Upper lobe of left lung (tissue), 4 donors: ENCODE measurements at regions not wholly inside any gene's neighbourhood (a gene's known extent, or its start where the extent isn't known, plus 50 kb on each side); places are given as distances from the start of the nearest gene placed in this dataset.

ENCODE experiments used
- POLR2A ChIP-seq, 4 donors: fragments of 450-650 bp; IDR thresholded peaks; one replicate each; pipeline ENCODE4 v1.5.1; 2016 to 2017; ENCODE audit warnings: antibody characterized with exemption in 4 of 4, mild to moderate bottlenecking in 2 of 4
- TF ChIP-seq, protein P1 (sequence below), 6 experiments: fragments of 450-650 bp in 4 of 6; fragments of 200-600 bp in 2 of 6; sonication (generic) in 2 of 6; IDR thresholded peaks; one replicate each; pipeline ENCODE4 v1.5.1; 2016 to 2019; ENCODE audit warnings: antibody characterized with exemption in 6 of 6

DNA sequence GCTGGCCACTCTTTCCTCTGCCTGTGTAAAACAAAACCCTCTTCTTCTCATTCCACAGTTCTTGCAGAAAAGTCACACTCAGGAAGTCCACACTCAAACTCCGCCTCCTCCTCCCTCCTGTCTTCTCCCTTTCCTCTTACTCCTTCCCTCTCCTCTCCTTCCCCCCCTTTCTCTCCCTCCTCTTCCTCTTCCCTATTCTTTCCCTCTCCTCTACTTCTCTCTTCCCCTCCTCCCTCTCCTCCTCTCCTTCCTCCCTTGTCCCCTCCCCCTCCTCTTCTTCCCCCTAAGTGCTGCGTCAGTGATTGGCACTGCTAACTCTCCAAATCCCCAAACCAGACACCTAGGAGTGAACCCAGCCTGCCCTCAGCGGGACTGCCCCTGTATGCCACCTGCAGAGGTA lies 67.0 kb downstream of the ZNF467 start:
- TF ChIP-seq, protein P1, sequence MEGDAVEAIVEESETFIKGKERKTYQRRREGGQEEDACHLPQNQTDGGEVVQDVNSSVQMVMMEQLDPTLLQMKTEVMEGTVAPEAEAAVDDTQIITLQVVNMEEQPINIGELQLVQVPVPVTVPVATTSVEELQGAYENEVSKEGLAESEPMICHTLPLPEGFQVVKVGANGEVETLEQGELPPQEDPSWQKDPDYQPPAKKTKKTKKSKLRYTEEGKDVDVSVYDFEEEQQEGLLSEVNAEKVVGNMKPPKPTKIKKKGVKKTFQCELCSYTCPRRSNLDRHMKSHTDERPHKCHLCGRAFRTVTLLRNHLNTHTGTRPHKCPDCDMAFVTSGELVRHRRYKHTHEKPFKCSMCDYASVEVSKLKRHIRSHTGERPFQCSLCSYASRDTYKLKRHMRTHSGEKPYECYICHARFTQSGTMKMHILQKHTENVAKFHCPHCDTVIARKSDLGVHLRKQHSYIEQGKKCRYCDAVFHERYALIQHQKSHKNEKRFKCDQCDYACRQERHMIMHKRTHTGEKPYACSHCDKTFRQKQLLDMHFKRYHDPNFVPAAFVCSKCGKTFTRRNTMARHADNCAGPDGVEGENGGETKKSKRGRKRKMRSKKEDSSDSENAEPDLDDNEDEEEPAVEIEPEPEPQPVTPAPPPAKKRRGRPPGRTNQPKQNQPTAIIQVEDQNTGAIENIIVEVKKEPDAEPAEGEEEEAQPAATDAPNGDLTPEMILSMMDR (IDR thresholded peaks at IDR 0.05): no peak
- no peak for TF ChIP-seq POLR2A (IDR thresholded peaks at IDR 0.05)
